T-helper 2 cell treated with Interferon-gamma antibody and Interleukin-4, amounts not matched to agents 5 μg/mL and 100 μg/mL, for 36 hours (primary cell): ENCODE measurements at regions not wholly inside any gene's neighbourhood (a gene's known extent, or its start where the extent isn't known, plus 50 kb on each side); places are given as distances from the start of the nearest gene placed in this dataset.

Experiments
- DNase-seq: peaks from one replicate; pipeline ENCODE4 v3.0.0; 2021; ENCODE audit warnings: low spot score
- H3K27ac Mint-ChIP-seq: one replicate; pipeline ENCODE4 v1.8.0; 2021; ENCODE audit warnings: mild to moderate bottlenecking, mixed read lengths
- H3K27me3 Mint-ChIP-seq: one replicate; pipeline ENCODE4 v1.8.0; 2021; ENCODE audit warnings: low read depth, mixed read lengths
- H3K36me3 Mint-ChIP-seq: one replicate; pipeline ENCODE4 v1.8.0; 2021; ENCODE audit warnings: low read depth, mixed read lengths
- H3K4me1 Mint-ChIP-seq: one replicate; pipeline ENCODE4 v1.8.0; 2021; ENCODE audit warnings: low read depth, mixed read lengths
- H3K4me3 Mint-ChIP-seq: one replicate; pipeline ENCODE4 v1.8.0; 2022; ENCODE audit warnings: mild to moderate bottlenecking, moderate library complexity, mixed read lengths
- H3K9me3 Mint-ChIP-seq: one replicate; pipeline ENCODE4 v1.8.0; 2021; ENCODE audit warnings: mixed read lengths

DNA sequence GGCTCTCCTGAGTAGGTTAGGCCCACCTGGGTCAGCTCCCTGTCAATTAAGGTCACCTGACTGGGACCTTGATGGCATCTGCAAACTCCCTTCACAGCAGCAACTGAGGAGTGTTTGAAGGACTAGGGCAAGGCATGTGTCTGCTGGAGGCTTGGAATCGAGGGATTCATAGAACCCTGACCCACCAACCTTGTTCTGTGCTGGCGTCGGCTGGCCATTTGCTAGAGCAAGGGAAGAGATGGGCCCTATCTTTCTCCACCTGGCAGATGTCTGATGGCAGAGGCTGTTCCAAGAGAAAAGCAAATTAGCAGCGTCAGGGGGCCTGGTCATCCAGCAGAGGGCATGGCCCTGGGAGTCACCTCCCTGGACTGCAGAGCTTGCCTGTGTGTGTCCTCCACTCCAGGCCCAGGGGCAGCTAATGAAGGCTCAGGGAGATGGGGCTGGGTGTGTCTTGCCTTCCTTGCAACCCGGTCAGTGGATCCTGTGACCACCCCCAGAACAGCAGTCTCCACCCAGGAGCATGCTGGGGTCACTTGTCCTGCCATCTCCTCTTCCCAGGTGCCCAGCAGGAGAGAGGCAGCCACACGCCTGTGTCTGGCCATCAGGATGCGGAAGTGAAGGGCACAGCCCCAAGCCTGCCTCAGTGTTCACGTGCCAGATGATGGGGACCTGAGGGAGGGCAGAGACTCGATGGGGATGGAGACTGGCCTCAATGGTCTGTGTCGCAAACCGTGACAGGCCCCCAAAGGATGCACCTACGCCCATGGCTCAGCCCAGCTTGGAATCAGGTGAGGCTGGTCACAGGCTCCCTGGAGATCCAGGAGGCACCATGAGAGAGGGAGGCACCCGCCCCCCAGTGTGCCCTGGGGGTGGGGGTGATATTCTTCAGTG lies 53.9 kb downstream of the BARX1 start:
- H3K36me3 Mint-ChIP-seq: no peaks in the 10 kb centered on the region
- peaks cover 13% of the 10 kb centered on the region for H3K4me1 Mint-ChIP-seq
- peaks cover 9% of the 10 kb centered on the region for H3K9me3 Mint-ChIP-seq
- H3K27me3 Mint-ChIP-seq: no peaks in the 10 kb centered on the region
- H3K4me3 Mint-ChIP-seq: no peak overlapping the region
- H3K27ac Mint-ChIP-seq: peak overlapping the region; percentile 26
- no peak for DNase-seq

DNA sequence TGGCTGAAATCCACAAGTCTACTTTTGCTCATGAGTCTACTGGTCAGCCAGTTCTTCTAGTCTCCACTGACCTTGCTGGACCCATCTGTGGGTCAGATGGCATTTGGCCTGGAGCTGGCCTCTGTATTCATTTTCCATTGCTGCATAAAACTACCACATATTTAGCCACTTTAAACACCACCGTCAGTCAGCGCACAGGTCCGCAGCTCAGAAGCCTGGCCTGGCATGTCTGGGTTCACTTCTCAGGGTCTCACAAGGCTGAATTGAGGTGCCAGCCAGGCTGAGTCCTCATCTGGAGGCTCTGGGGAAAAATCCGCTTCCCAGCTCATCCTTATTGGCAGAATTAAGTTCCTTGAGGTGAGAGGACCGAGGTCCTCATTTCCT lies 54.7 kb downstream of the BARX1 start:
- no peaks in the 10 kb centered on the region for H3K36me3 Mint-ChIP-seq
- H3K9me3 Mint-ChIP-seq: peaks cover 9% of the 10 kb centered on the region
- H3K27me3 Mint-ChIP-seq: no peaks in the 10 kb centered on the region
- no peak overlapping the region for H3K27ac Mint-ChIP-seq
- DNase-seq: no peak
- H3K4me1 Mint-ChIP-seq: peaks cover 13% of the 10 kb centered on the region
- no peak overlapping the region for H3K4me3 Mint-ChIP-seq

DNA sequence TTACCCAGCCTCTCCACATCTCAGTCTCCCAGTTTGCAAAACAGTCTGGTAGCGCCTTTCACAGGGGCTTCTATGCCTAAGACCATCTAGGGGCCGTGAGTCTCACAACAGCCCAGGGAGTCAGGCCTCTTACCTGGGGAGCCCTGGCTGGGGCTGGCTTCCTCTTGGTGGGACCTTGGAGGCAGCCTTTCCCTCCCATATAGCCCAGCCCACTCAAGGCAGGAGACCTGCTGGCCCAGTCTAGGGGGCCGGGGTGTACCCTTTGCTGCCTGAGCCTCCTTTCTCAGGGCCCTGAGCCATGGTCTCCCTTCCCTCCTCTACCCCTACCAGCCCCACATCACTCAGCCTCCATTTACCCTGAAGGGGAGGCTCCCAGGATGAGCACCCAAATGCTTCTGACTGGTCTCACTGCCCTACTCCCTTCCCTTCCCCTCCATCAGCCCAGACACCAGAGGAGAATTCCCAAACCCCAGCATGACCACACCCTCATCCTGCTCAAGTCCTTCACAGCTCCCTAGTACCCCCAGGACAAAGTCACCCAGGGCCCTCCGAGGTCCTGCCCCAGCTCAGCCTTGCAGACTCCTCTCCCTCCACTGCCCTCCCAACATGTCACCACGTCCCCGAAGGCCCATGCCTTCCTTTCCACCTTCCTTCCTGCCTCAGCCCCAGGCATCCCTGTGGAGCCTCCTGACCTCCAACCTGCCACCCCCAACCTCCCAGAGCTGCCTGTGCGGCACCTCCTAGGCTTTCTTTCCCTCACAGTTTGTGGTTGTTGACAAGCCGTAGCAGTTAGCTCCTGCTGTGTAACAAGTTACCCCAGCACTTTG lies 55.3 kb downstream of the BARX1 start:
- Mint-ChIP-seq H3K36me3 (no peaks in the 10 kb centered on the region), H3K4me3 (no peak overlapping the region), H3K27ac (peak overlapping the region; percentile 12), H3K27me3 (no peaks in the 10 kb centered on the region), H3K4me1 (peaks cover 13% of the 10 kb centered on the region), H3K9me3 (peaks cover 9% of the 10 kb centered on the region)
- no peak for DNase-seq

DNA sequence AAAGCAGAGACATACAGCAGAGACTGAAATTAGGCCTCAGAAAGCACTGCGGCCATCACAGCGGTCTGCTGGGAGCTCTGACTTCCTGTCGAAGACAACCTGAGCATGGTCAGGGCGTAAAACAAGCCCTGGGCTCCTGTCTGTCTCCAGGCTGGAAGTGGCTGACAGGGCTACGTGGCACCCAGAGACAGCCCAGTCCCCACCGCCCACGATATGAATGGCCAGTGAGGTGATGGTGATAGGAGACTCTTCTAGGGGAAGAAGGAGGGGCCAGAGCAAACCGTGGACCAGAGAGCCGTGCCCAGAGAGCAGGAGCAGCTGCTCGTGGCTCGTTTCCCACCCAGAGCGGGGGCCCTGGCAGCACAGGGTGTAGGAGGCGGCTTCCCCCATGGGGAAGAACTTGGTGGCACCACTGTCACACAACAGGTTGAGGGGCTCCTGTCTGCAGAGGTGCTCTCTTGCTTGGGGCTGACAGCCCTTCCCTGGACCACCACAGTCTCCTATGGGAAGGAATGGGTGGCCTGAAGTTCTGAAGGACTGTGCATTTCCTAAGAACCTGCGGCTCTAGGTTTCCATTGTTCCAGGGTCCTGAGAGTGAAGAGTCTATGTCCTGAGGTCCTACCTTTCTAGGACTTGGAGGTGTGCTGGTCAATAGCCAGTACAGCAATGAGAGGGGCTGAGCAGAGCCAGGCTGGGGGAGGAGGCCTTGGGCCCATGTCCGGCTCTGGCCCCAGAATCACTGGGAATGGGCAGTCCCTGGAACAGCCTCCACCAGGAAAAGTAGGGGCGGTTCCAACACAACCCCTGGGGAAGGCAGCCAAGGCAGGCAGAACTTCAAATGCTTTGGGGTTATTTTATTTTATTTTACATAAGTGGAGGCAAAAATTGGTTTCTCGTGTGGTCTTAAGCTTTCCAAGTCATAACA lies 56.4 kb downstream of the BARX1 start:
- Mint-ChIP-seq H3K9me3 (peaks cover 9% of the 10 kb centered on the region), H3K4me3 (no peak overlapping the region), H3K27me3 (no peaks in the 10 kb centered on the region), H3K36me3 (no peaks in the 10 kb centered on the region), H3K4me1 (peaks cover 13% of the 10 kb centered on the region), H3K27ac (peak overlapping the region; percentile 84)
- DNase-seq: no peak

DNA sequence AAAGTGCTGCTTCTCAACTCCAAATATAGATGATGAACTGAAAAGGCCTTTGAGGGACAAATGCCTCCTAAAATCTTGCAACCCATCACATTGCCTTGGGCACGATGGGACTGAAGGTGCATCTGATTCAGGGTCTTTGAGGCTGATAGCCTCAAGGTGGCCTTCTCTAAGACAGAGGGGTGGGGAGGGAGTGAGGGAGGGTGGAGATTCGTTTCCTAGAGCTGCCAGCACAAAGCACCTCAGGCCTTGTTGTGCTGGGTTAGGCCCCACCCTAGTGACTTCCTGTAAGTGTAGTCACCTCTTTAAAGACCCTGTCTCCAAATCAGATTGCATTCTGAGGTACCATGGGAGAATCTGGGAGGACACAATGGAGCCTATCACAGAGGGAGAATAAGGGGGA lies 57.1 kb downstream of the BARX1 start:
- Mint-ChIP-seq H3K4me1 (peaks cover 13% of the 10 kb centered on the region), H3K27me3 (no peaks in the 10 kb centered on the region), H3K9me3 (peaks cover 11% of the 10 kb centered on the region), H3K4me3 (no peak overlapping the region), H3K36me3 (no peaks in the 10 kb centered on the region), H3K27ac (peak overlapping the region; percentile 84)
- DNase-seq: no peak

DNA sequence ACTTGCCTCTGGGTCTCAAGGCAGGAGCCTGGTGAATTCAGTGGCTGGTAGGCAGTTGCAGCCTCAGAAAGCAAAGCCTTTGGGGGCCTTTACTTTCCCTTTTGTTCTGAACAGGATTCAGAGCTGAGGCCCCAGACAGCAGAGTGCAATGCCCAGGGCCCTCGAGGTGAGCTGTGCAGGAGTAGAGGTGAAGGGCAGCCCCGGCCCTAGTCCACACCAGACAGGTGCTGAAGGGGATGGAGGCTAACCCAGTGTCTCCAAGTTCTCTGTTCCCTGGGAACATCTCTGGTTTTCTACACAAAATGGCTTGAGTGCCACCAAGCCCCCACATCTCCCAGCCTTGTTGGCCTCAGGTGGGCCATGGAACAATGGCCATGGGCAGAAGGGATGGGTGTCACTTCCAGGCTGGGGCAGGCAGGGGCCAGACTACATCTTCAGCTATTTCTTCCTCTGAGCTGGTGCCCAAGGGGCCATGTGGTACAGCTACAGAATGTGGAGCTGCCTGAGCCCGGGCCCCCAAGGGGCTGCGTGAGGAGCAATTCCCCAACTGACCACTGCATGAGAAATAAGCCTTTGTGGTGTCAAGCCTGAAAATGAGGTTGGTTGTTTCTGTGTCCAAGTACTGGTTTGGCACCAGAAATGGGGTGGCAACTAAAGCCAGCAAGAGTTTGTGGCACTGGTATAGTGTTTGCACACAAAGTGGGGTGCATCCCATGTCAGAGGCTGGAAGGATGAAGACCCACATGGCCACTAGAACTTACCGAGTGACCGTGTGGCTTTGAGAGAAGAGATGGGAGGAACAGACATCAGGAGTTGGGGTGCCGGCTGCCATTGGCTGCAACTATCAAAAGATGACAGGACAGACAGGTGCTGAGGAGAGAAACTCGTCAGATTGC lies 57.8 kb downstream of the BARX1 start:
- peaks cover 13% of the 10 kb centered on the region for H3K4me1 Mint-ChIP-seq
- DNase-seq: no peak
- H3K9me3 Mint-ChIP-seq: peaks cover 18% of the 10 kb centered on the region
- H3K27me3 Mint-ChIP-seq: no peaks in the 10 kb centered on the region
- no peaks in the 10 kb centered on the region for H3K36me3 Mint-ChIP-seq
- peak overlapping the region; percentile 84 for H3K27ac Mint-ChIP-seq
- no peak overlapping the region for H3K4me3 Mint-ChIP-seq

DNA sequence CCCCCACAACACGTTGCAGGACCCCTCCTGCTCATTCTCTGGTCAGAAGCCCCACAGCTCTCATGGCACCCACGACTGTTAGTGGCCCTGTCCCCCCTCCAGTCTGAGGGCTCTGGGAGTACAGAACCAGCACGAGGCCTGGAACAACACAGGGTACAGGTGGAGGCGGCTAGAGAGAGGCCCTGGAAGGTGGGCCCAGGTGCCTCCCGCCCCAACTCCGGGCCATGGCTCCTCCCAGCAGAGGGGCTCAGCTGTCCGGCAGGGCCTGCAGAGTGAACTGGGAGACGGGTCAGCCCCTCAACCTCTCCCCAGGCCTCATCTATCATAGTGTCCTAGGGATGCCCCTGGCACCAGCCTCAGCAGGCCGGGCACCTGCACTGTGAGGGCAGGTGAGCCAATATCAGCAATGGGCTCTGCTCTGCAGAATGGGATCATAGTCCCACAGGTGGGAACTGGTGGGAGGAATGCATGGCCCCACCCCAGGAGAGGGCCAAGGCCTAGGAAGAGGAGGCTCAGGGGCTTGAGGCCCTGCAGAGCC lies 58.6 kb downstream of the BARX1 start:
- no peaks in the 10 kb centered on the region for H3K36me3 Mint-ChIP-seq
- H3K9me3 Mint-ChIP-seq: peaks cover 19% of the 10 kb centered on the region
- no peak overlapping the region for H3K4me3 Mint-ChIP-seq
- H3K4me1 Mint-ChIP-seq: peaks cover 13% of the 10 kb centered on the region
- H3K27ac Mint-ChIP-seq: no peak overlapping the region
- H3K27me3 Mint-ChIP-seq: no peaks in the 10 kb centered on the region
- no peak for DNase-seq

DNA sequence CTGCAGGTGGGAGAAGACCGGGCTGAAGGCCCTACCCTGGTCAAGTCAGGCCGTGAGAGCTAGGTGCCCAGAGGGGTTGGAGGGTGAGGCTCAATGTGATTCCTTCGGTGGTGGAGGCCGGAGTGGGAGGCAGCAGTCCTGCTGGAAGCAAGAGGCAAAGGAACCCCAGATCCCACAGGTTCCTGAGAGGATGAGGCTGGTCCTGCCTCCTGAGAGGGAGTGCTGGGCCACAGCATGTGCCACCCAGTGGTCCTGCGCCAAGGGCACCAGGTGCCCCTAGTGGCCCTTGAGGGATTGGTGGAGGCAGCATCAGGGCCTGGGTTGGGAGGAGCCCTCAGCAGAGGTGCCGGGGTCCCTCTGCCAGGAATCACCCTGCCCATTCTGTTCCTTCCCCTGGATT lies 59.1 kb downstream of the BARX1 start:
- H3K36me3 Mint-ChIP-seq: no peaks in the 10 kb centered on the region
- no peak overlapping the region for H3K4me3 Mint-ChIP-seq
- H3K9me3 Mint-ChIP-seq: peaks cover 19% of the 10 kb centered on the region
- H3K27ac Mint-ChIP-seq: no peak overlapping the region
- no peaks in the 10 kb centered on the region for H3K27me3 Mint-ChIP-seq
- DNase-seq: no peak
- H3K4me1 Mint-ChIP-seq: peaks cover 13% of the 10 kb centered on the region

DNA sequence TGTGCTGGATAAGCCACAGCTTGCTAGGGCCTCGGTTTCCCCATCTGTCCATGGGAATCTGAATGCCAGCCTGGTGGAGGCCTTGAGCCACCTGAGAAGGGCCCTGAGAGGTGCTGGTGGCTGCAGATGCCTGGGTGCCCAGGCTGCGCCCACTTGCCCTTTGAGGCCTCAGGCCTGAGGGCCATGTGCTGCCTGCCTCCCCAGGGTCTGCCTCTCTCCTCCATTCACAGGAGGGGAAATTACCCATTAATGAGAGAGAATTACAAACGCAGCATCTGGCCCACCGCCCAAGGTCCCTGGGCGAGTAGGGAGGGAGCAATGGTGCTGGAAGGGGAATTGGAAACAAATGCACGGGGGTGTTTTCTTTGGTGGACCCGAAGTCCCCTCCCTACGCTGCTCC lies 59.6 kb downstream of the BARX1 start:
- Mint-ChIP-seq H3K36me3 (no peaks in the 10 kb centered on the region), H3K4me1 (peaks cover 13% of the 10 kb centered on the region), H3K27ac (peak overlapping the region; percentile 26), H3K27me3 (no peaks in the 10 kb centered on the region), H3K9me3 (peaks cover 17% of the 10 kb centered on the region), H3K4me3 (no peak overlapping the region)
- DNase-seq: no peak

DNA sequence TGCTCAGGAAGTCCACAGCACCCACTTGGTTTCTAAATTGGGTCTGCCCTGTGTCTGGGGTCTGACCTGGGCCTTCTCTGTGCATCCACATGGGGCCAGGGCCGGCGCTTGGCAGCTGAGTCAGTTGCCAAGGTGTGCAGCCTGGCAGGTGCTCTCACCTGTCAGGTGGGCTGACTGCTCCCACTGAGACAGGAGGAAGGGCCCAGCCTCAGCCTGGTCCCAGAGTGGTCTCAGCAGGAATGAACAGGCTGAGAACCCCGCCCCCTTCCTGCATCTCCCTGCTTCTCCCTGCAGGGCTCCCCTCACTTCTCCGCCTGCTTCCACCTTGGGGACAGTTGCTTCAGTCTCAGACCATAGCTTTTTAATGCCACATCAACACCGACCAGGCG lies 60.5 kb downstream of the BARX1 start:
- Mint-ChIP-seq H3K4me1 (peaks cover 13% of the 10 kb centered on the region), H3K9me3 (peaks cover 9% of the 10 kb centered on the region), H3K4me3 (no peak overlapping the region), H3K27me3 (no peaks in the 10 kb centered on the region), H3K27ac (no peak overlapping the region), H3K36me3 (no peaks in the 10 kb centered on the region)
- DNase-seq: no peak

DNA sequence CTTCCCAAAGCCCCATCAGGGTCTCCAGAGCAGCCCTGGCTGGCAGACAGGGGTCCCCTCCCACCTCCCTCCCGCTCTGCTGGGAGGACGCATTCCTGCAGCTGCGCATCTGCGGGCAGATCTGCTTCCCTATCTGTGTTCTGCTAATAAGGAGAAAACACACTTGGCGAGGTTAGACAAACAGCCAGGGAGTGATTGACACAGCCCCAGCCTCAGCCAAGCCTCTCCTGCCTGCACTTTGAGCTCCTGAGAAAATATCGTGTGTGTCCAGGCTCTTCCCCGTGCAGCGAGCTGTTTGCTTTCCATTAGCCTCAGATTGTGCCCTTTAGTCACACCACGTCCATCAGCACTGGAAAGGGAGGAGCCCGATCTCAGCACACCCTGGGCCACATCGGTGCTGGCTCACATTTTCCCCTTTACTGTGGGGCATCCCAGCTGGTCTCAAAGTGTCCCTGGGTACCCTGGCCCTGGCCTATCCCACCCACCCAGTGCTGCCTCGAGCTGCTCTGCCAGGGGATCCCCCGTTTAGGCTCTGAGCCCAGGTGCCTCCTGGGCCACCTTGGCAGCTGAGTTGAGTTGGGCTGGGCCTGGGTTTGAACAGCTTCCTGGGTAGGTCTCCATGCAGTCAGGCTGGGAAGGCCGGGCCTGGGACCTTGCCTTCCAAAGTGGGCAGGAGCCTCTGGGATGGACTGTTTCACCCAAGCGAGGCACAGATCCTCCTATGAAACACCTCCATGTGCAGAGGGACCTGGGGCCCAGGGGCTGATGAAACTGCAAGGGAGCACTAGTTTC lies 61.1 kb downstream of the BARX1 start:
- no peaks in the 10 kb centered on the region for H3K36me3 Mint-ChIP-seq
- DNase-seq: no peak
- H3K9me3 Mint-ChIP-seq: peaks cover 9% of the 10 kb centered on the region
- no peaks in the 10 kb centered on the region for H3K27me3 Mint-ChIP-seq
- peaks cover 13% of the 10 kb centered on the region for H3K4me1 Mint-ChIP-seq
- no peak overlapping the region for H3K4me3 Mint-ChIP-seq
- H3K27ac Mint-ChIP-seq: no peak overlapping the region

DNA sequence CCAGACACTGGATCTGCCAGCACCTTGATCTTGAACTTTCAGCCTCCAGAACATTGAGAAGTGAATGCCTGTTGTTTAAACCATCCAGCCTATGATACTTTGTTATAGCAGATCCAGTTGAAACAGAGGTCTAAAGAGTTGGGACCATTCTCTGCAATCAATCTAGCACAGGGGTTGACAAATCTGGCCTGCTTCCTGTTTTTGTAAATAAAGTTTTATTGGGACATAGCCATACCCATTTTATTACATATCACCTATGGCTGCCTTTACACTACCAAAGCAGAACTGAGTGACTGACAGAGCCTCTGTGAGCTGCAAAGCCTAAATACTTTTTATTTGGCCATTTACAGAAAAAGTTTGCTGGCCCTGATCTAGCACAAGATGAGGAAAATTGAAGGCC lies 62.0 kb downstream of the BARX1 start:
- no peak for DNase-seq
- peaks cover 9% of the 10 kb centered on the region for H3K4me1 Mint-ChIP-seq

More for the DNA sequence above, 62.0 kb downstream of the BARX1 start:
- Mint-ChIP-seq H3K27me3 (no peaks in the 10 kb centered on the region), H3K4me3 (no peak overlapping the region), H3K9me3 (peaks cover 9% of the 10 kb centered on the region), H3K27ac (no peak overlapping the region), H3K36me3 (no peaks in the 10 kb centered on the region)
